HUES48 (cell line): ENCODE measurements at regions not wholly inside any gene's neighbourhood (a gene's known extent, or its start where the extent isn't known, plus 50 kb on each side); places are given as distances from the start of the nearest gene placed in this dataset.
"Not testable (repeated sequence)": the region's sequence is repeated elsewhere in the genome, so short reads cannot be mapped to it uniquely, and the experiment has no call there.

Source experiments
- H3K27ac ChIP-seq: one replicate; pipeline ENCODE4 v1.7.0; 2013; ENCODE audit warnings: low read depth, low read length, inconsistent platforms
- H3K27me3 ChIP-seq: 2 replicates; pipeline ENCODE4 v1.6.1; 2013; ENCODE audit warnings: mild to moderate bottlenecking, low read length; ENCODE audit not compliant: control insufficient read depth, insufficient read depth
- H3K36me3 ChIP-seq: 2 replicates; pipeline ENCODE4 v1.6.1; 2013; ENCODE audit warnings: low read length; ENCODE audit not compliant: control insufficient read depth, insufficient read depth
- H3K4me1 ChIP-seq: 2 replicates; pipeline ENCODE4 v1.6.1; 2013; ENCODE audit warnings: mild to moderate bottlenecking, low read length; ENCODE audit not compliant: control insufficient read depth, insufficient read depth
- H3K4me3 ChIP-seq: 2 replicates; pipeline ENCODE4 v1.5.1; 2013; ENCODE audit warnings: mild to moderate bottlenecking, low read depth, low read length
- H3K9ac ChIP-seq: 2 replicates; pipeline ENCODE4 v1.6.1; 2013; ENCODE audit warnings: mild to moderate bottlenecking, low read depth, low read length, moderate library complexity
- H3K9me3 ChIP-seq: 2 replicates; pipeline ENCODE4 v1.6.1; 2013; ENCODE audit warnings: low read length; ENCODE audit not compliant: control insufficient read depth, insufficient read depth

GRCh38 chr13:107926515-107926914 is 288.8 kb downstream of the LIG4 start:
- H3K4me3 ChIP-seq, H3K27me3 ChIP-seq, H3K4me1 ChIP-seq, H3K27ac ChIP-seq, H3K36me3 ChIP-seq, H3K9ac ChIP-seq, H3K9me3 ChIP-seq: not testable (repeated sequence)

GRCh38 chr13:107916902-107917301 is 298.4 kb downstream of the LIG4 start:
- not testable (repeated sequence) for H3K4me1 ChIP-seq, H3K4me3 ChIP-seq, H3K9ac ChIP-seq, H3K27ac ChIP-seq, H3K27me3 ChIP-seq, H3K36me3 ChIP-seq, H3K9me3 ChIP-seq

- Histone ChIP-seq H3K27ac (no peak overlapping the region), H3K27me3 (no peaks in the 10 kb centered on the region), H3K4me1 (no peaks in the 10 kb centered on the region), H3K4me3 (no peak overlapping the region), H3K36me3 (no peaks in the 10 kb centered on the region), H3K9ac (no peak overlapping the region), H3K9me3 (no peaks in the 10 kb centered on the region)
Observed at GRCh38 chr13:107912745-107913144, 302.6 kb downstream of the LIG4 start.

- no peak overlapping the region for H3K4me3 ChIP-seq
- H3K9ac ChIP-seq, result no peak overlapping the region
- H3K4me1 ChIP-seq, result no peaks in the 10 kb centered on the region
- no peaks in the 10 kb centered on the region for H3K27me3 ChIP-seq
- no peaks in the 10 kb centered on the region for H3K9me3 ChIP-seq
- no peak overlapping the region for H3K27ac ChIP-seq
- no peaks in the 10 kb centered on the region for H3K36me3 ChIP-seq
Observed at GRCh38 chr13:107907065-107907805, 308.1 kb downstream of the LIG4 start.

GRCh38 chr13:107906131-107906530 is 309.2 kb downstream of the LIG4 start:
- Histone ChIP-seq H3K4me1 (no peaks in the 10 kb centered on the region), H3K27ac (no peak overlapping the region), H3K27me3 (no peaks in the 10 kb centered on the region), H3K4me3 (no peak overlapping the region), H3K9ac (no peak overlapping the region), H3K36me3 (no peaks in the 10 kb centered on the region), H3K9me3 (no peaks in the 10 kb centered on the region)

GRCh38 chr13:107901996-107902562 is 313.3 kb downstream of the LIG4 start:
- Histone ChIP-seq H3K27ac (no peak overlapping the region), H3K27me3 (no peaks in the 10 kb centered on the region), H3K9ac (no peak overlapping the region), H3K4me1 (no peaks in the 10 kb centered on the region), H3K9me3 (no peaks in the 10 kb centered on the region), H3K36me3 (no peaks in the 10 kb centered on the region), H3K4me3 (no peak overlapping the region)

- Histone ChIP-seq H3K9me3 (no peaks in the 10 kb centered on the region), H3K4me3 (no peak overlapping the region), H3K4me1 (no peaks in the 10 kb centered on the region), H3K9ac (no peak overlapping the region), H3K27me3 (no peaks in the 10 kb centered on the region), H3K27ac (no peak overlapping the region), H3K36me3 (no peaks in the 10 kb centered on the region)
Observed at GRCh38 chr13:107901230-107901629, 314.1 kb downstream of the LIG4 start.

GRCh38 chr13:107900775-107901174 is 314.6 kb downstream of the LIG4 start:
- no peaks in the 10 kb centered on the region for H3K36me3 ChIP-seq

GRCh38 chr13:107886118-107886517 is 329.2 kb downstream of the LIG4 start:
- Histone ChIP-seq H3K27me3 (no peaks in the 10 kb centered on the region), H3K4me1 (no peaks in the 10 kb centered on the region), H3K36me3 (no peaks in the 10 kb centered on the region), H3K9me3 (peaks cover 7% of the 10 kb centered on the region; the same call in 1 of the 2 replicates), H3K27ac (no peak overlapping the region), H3K9ac (no peak overlapping the region), H3K4me3 (no peak overlapping the region)

More at GRCh38 chr13:107900775-107901174, 314.6 kb downstream of the LIG4 start:
- Histone ChIP-seq H3K9ac (no peak overlapping the region), H3K4me1 (no peaks in the 10 kb centered on the region), H3K4me3 (no peak overlapping the region), H3K9me3 (no peaks in the 10 kb centered on the region), H3K27ac (no peak overlapping the region), H3K27me3 (no peaks in the 10 kb centered on the region)

- H3K9me3 ChIP-seq, result peaks cover 7% of the 10 kb centered on the region; the same call in 1 of the 2 replicates
- no peak overlapping the region for H3K4me3 ChIP-seq
- H3K36me3 ChIP-seq, result no peaks in the 10 kb centered on the region
- H3K27me3 ChIP-seq, result no peaks in the 10 kb centered on the region
- no peak overlapping the region for H3K9ac ChIP-seq
- H3K4me1 ChIP-seq, result no peaks in the 10 kb centered on the region
- no peak overlapping the region for H3K27ac ChIP-seq
Observed at GRCh38 chr13:107884564-107884963, 330.8 kb downstream of the LIG4 start.

GRCh38 chr13:107883561-107884175 is 331.7 kb downstream of the LIG4 start:
- Histone ChIP-seq H3K27ac (no peak overlapping the region), H3K9me3 (peaks cover 7% of the 10 kb centered on the region; the same call in 1 of the 2 replicates), H3K9ac (no peak overlapping the region), H3K27me3 (no peaks in the 10 kb centered on the region), H3K36me3 (no peaks in the 10 kb centered on the region), H3K4me3 (no peak overlapping the region), H3K4me1 (no peaks in the 10 kb centered on the region)
